NCI-H524 (cell line): ENCODE measurements at regions not wholly inside any gene's neighbourhood (a gene's known extent, or its start where the extent isn't known, plus 50 kb on each side); places are given as distances from the start of the nearest gene placed in this dataset.
"Not testable (repeated sequence)": the region's sequence is repeated elsewhere in the genome, so short reads cannot be mapped to it uniquely, and the experiment has no call there.

Experiments
- DNase-seq, 2 experiments: peaks; one replicate each; lab custom pipeline; 2025; lab: John Stamatoyannopoulos, UW

DNA sequence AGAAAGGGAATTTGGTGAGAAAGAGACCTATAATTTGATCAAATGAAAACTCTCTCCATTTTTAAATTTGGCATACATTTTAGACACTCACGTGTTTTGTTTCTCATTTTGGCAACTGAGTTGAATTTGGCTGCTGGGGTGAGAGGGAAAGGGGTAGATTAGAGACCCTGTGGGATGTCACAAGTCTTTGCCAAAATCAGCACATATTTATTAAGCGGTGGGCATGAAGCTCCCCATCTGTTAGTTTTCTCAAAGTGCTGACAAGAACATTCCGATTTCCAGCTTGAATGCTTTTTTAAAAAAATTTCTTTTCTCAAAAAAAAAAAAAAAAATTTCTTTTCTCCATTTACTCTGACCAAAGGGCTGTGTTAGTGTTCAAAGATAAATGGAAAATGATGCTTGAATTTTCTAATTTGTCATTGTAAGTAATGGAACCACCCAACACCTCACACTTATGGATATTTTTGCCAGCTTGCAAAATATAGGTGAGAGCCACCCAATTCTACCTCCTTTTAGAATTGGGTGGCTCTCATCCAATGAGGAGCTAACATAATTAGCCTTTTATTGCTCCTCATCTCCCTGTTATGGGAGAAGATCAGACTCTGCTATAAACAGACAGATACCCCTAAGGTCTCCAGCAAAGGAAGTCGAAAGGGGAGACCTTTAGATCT lies 222.9 kb upstream of the FN1 start:
- no peak for DNase-seq

DNA sequence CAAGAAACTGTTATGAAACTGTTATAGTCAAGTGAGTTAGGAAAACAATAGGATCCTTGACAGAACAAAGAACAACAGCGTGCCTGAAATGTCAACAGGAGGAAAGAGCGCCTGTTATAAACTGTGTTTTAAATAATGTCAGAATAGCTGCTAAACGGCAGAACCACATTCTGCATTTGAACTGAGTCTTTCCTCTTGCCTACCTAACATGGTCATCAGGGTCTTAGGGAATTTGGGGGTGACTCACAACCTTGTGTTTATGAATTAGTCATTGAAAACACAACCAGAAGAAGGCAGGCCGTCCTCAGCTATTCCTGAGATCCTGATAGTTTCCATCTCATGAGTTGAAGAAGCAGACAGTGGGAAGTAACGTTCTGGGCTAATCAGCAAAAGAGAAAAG lies 222.0 kb upstream of the FN1 start:
- DNase-seq, result no peak

DNA sequence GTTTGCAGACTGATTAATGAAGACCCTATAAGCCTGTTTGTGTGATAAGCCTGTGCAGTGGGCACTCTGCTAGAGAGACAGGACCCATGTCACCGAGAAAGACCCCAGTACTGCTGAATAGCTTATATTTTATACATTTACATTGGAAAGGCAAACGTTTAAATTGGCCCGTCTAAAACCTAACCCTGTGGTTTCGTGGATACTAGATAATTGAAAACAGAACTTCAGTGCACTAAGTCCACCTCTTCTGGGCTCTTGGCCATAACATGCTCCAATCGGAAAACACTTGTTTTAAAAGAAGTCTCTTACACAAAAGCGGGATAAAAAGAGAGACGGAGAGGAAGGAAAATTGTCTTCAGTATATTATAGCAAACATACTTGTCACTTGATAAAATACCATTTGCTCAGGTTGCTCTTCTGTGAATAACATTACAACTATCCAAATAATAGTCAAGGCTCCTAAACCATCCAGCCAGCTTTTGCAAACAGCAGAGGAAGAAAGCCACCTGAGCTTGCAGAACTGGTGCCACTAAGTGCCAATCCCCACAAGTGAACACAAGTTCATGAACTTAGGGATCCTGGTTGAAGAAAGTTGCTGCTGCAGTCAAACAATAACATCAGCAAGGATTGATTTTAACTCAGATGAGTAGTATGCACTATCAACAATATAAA lies 218.4 kb upstream of the FN1 start:
- DNase-seq, result no peak

DNA sequence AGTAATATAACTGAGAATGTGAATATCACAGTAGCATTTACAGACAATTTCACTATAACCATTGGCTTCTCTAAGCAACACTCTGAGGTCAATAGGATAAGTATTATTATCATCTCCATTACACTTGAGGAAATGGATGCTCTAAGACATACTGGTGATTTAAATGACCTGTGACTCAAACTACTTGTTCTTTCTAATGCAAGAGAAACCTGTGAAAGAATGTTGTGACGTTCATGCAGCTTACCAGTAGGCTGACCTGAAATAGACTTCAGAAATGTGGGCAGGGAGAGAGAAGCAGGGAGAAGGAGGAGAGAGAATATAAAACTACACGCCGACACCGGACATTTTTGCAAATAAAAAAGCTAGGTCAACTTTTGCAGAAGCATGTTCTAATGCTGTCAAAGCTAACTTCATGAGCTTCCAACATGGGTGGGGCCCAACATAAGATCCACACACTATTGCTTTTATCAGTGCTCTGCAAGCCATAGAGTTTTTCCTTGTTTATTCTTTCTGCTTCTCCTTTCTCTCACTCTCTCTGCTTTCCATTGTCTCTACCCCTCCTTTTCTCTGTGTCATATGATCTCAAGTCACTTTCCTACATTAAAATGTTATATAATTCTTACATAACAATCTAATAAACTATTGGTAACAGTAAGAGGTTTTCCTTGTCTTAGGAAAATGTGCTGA lies 217.6 kb upstream of the FN1 start:
- no peak for DNase-seq

DNA sequence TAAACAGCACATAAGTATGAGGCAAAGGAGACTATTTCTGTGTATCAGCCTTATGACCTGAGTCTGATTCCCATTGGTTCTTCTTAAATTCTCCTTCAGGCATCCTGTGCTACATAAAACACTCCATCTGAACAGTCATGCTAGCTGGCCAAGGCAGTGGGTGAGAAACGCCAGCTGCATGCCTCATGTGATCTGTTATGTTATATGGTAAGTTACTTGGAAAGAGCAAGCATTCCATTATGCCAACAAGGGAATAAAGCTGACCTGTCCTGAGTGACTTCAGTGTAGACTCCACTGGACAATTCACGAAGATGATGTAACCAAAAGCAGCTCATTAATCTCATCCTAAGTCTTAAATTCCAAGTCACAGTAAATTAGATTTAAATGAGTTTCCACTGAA lies 216.5 kb upstream of the FN1 start:
- no peak for DNase-seq

DNA sequence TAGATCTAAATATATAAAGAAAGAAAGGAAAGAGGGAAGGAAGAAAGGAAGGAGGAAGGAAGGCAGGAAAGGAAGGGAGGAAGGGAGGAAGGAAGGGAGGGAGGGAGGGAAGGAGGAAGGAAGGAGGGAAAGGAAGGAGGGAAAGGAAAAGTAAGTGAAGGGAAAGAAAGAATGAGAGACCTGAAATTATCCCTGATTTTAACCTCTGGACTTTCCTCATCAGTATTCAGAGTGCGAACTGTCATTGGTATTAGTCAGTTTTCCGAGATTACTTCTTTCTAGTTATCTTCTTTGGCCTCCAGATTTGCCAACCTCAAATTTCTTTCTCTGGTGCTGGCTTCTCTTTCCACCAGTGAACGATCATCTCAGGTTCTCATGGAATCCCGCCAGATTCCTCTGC lies 215.5 kb upstream of the FN1 start:
- DNase-seq, result no peak

DNA sequence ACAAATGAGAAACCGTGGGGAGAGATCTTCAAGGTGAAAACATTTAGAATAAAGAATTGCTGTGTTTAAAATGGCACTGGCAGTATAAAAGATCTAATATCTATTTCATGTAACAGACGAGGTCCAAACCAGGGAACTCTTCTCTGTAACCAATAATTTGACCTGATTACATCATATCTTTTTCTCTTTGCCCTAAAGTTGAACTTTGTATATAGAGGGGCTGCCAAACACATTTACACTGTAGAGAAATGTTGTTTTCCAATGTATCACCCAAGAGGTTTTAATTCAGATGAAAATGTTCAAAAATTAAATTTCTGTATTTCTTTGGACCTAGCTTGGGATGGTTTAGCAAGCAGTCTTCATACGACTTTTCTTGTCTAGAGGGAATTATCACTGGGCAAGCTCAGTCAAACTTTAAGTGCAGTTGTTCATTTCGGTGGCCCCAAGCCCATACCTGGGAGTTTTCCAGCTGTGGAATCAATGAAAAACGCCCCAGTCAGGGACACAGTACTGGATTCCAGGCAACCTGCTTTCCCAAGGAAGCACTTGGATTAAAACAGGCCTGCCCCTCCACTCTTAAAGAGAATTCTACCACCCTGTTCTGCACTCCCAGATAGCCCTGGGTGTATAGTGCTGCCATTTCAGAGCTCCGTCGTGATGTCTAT lies 208.5 kb upstream of the FN1 start:
- no peak for DNase-seq

DNA sequence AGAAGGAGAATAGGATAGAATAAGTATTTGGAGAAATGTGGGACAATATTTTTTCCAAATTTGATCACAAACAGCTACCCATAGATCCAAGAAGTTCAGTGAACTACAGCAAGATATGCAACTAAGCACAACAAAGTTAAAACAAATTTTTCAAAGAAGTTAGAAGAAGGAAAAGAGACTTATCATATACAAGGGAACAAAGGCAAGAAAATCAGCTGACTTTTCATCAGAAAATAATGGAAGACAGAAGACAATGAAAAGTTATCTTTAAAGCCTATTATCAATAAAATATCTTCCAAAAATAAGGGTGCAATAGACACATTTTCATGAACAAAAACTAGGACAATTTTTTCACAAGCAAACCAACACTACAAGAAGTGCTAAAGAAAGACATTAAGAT lies 202.8 kb upstream of the FN1 start:
- DNase-seq, result no peak

DNA sequence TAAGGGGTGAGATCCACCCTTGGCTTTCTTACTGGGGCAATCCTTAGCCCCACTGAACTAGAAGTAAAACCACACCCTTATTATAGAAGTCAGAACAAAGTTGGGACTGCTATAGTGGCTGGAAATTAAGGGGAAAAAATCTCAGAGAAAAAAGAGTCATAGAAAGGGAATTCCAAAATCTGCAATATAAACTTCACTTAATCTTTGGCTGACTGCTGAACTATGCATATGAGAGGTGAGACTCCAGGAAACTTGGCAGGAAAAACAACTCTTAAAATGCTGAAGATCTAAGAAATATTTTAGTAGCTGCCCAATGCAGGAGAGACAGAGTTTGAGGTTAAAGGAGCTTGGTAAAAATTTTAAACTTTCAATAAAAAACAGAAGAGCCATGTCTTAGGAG lies 201.8 kb upstream of the FN1 start:
- DNase-seq, result no peak

DNA sequence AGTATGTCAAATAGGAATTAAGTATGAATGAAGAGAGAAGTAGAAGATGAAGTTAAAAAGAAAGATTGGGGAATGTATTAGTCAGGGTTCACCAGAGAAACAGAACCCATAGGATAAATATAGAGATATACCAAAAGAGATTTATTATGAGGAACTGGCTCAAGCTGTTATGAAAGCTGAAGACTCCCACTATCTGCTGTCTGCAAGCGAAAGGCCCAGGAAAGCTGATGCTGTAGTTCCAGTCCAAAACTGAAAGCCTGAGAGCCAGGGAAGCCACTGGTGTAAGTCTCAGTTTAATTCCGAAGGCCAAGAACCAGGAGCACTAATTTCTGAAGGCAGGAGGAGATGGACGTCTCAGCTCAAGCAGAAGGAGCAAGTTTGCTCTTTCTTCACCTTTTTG lies 200.9 kb upstream of the FN1 start:
- DNase-seq, result no peak

DNA sequence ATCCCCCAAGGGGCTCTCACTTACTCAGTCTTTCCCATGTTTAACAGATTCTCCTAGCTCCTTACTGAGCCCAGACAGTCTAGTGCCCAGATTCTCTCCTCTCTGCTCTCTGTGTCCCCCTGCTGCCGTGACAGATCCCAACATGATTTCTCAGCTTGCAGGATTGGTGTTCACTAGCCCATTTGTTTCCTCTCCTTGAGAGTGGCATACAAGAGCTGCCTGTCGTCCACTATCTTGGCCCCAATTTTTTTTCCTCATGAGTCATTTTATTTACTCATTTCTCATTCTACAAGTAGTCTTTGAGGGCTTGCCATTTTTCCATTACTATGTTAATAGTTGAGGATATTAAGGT lies 199.9 kb upstream of the FN1 start:
- DNase-seq, result no peak

DNA sequence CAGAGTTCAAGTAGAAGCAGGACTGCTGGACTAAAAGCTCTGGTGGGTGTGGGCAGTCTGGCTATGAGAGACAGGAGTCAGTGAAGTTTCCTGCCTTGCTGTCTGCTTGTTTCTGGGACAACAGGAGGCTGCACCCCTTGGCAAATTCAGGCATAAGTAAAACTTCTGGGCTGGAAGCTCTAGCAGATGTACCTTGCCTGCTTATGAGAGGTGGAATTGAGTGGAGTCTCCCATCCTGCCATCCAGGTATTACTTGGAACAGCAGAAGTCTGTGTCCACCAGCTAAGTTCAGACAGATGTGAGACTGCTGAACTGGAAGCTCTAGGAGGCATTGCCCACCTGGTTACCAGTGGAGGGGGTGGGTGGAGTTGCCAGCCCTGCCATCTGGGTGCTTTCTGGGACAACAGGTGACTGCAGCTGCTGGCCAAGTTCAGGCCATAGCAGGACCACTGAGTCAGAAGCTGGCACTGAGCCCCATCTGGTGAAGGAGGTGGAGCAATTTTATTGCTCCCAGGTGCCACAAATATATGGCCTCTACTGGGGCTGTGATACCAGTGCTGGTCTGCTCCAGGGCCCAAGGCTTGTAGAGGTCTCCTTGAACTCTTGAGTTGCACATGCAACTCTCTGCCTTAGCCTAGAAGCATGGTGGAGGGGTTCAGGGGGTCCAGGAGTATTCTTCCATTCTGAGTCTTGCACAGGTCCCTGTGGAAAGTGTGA lies 199.4 kb upstream of the FN1 start:
- DNase-seq, result no peak

DNA sequence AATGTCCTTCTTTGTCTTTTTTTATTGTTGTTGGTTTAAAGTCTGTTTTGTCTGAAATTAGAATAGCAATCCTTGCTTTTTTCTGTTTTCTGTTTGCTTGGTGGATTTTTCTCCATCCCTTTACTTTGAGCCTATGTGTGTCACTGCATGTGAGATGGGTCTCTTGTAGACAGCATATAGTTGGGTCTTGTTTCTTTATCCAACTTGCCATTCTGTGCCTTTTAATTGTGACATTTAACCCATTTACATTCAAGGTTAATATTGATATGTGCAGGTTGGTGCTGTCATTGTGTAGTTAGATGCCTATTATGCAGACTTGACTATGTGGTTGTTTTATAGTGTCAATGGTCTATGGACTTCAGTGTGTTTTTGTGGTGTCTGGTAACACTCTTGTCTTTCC lies 197.5 kb upstream of the FN1 start:
- no peak for DNase-seq

DNA sequence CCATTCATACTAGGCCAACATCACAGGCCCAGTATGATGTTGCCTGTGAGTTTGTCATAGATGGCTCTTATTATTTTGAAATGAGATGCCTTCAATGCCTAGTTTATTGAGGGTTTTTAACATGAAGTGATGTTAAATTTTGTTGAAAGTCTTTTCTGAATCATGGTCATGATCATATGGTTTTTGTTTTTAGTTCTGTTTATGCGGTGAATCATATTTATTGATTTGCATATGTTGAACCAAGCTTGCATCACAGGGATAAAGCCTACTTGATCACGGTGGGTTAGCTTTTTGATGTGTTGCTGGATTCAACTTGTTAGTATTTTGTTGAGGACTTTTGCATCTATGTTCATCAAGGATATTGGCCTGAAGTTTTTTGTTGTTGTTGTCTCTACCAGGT lies 195.8 kb upstream of the FN1 start:
- no peak for DNase-seq

DNA sequence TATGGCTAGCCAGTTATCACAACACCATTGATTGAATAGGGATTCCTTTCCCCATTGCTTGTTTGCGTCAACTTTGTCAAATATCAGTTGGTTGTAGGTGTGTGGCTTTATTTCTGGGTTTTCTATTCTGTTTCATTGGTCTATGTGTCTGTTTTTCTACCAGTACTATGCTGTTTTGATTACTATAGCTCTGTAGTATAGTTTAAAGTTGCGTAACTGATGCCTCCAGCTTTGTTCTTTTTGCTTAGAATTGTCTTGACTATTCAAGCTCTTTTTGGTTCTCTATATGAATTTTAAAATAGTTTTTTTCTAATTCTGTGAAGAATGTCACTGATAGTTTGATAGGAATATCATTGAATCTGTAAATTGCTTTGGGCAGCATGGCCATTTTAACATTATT lies 194.9 kb upstream of the FN1 start:
- not testable (repeated sequence) for DNase-seq

DNA sequence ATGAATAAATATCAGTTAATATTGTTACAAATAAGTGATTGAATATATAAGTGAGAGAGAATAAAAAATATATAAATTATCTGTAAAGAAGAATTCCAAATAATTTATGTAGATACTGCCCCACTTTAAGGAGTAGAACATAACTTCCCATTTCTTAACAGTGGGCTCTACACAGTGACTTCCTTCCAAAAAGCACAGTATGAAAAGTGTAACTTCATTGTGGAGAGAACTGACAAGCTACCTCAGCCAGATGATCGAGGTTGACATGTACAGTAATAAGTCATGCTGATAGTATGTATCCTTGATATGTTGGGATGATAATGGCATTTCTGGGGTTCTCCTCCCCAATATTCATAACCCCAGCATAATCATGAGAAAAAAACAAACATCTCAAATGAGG lies 191.9 kb upstream of the FN1 start:
- DNase-seq, result no peak

DNA sequence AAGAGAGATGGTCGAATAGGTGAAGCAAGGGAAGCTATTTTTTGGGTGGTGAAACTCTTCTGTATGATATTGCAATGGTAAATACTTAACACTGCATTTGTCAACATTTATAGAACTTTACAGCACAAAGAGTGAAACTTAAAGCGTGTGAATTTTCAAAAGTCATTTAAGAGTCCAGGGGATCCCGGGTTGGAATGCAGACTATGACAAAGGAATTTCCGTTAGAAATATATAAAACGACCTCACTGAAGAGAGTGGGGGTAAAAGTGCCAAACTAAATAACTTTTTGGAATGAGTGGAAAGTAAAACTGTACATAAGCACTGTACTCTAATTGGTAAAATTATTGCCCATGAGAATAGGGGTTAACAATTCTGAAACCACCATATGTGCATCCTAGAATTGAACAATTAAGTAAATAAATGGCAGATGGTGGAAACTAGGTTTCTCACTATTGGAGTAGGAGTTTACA lies 191.0 kb upstream of the FN1 start:
- peak; percentile 15 to 70 for DNase-seq

DNA sequence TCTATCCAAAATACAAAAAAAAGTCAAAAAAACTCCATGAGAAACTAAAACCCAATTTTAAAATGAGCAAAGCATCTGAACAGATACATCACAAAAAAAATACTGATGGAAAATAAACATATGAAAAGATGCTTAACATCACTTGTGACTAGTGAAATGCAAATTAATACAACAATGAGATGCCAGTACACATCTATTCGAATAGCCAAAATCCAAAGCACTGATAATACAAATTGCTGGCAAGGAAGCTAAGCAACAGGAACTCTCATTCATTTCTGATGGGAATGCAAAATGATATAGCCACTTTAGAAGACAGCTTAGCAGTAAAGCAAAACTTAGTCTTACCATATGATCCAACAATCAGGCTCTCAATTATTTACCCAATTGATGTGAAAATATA lies 190.2 kb upstream of the FN1 start:
- DNase-seq, result no peak

DNA sequence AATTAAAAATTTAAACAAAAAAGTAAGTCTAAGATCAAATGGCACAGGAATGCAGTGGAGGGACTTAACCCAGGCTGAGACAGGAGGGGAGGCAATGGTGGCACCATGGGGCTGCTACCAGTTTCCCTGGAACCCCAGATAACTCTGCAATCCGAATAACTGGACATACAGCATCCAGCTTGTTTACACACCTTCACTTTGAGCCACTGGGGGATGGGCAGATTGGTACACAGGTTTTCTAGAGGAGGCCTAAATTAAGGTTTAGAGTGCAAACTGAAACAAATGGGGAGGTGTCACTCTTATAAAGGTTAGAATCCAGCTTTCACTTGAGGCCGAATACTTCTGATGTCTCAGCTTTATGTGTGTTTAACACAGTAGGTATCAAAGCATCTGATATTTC lies 189.3 kb upstream of the FN1 start:
- no peak for DNase-seq

DNA sequence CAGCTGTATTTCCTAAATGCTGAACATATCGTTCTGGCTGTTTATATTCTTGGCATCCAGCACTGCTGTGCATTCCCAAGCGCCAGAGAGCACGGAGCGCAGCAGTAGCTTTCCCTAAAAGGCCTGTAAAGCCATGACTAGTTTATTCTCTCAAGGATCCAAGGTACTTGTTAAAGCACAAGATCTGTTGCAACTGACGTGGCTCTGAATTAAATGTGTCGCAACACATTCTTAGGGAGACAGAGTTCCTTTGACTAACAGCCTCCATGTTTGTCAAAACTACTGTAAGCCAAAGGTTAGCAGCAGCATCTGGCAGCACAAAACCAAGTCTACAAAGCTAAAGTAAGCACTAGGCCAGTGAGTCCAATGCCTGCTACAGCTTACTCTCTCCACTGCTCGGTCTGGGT lies 188.6 kb upstream of the FN1 start:
- no peak for DNase-seq

DNA sequence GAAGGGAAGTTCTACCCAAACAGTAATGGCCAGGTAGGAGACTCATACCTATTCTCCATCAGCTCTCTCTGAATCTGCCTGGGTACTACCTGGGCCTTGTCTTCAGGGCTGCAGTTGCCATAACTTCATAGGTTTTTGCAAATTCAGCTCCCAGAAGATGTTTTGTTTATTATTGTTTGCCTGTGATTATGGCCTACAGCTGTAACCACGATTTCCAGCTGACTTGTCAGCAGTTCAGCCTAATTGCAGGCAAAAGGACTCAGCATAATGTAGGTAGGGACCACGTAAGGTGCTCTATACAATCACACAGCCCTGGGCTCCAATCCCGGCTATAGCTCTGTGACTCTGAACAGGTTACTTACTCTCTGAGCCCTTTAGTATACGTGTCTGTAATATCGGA lies 187.0 kb upstream of the FN1 start:
- DNase-seq, result no peak

DNA sequence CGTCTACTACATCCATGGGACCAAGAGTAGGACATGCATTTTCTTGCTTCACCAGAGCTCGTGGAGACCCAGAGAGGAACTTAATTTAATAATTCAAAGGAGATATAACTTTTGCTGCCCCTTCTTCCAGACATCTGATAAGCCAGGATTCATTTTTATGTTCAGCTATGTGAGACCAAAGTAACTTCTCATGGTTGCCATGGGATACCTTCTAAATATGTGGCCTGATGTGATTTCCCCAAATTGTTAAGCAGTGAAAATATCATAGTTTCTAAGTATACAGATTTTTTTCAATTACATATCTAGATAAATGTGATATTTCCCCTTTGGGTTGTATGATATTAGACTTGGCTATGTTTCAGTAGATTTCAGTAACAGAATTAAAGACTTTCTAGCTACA lies 185.5 kb upstream of the FN1 start:
- no peak for DNase-seq
